Choroid plexus epithelial cell (primary cell): ENCODE measurements at regions not wholly inside any gene's neighbourhood (a gene's known extent, or its start where the extent isn't known, plus 50 kb on each side); places are given as distances from the start of the nearest gene placed in this dataset.

Experiments used
- DNase-seq: peaks from one replicate; pipeline ENCODE4 v3.0.0-alpha.2; 2010; ENCODE audit warnings: low read depth
- H3K4me3 ChIP-seq: 2 replicates; pipeline ENCODE4 v1.5.1; 2011; ENCODE audit warnings: low read depth, mild to moderate bottlenecking, control low read depth, low read length, moderate library complexity
- TF ChIP-seq, protein P1 (sequence below): conservative IDR thresholded peaks from 2 replicates; pipeline ENCODE4 v1.5.1; 2011; ENCODE audit warnings: low read depth, mild to moderate bottlenecking, control low read depth, inconsistent platforms, low read length, moderate library complexity

GRCh38 chr13:68628994-68629393 is 1398.9 kb upstream of the PCDH9 start:
- no peak for DNase-seq
- TF ChIP-seq, protein P1, sequence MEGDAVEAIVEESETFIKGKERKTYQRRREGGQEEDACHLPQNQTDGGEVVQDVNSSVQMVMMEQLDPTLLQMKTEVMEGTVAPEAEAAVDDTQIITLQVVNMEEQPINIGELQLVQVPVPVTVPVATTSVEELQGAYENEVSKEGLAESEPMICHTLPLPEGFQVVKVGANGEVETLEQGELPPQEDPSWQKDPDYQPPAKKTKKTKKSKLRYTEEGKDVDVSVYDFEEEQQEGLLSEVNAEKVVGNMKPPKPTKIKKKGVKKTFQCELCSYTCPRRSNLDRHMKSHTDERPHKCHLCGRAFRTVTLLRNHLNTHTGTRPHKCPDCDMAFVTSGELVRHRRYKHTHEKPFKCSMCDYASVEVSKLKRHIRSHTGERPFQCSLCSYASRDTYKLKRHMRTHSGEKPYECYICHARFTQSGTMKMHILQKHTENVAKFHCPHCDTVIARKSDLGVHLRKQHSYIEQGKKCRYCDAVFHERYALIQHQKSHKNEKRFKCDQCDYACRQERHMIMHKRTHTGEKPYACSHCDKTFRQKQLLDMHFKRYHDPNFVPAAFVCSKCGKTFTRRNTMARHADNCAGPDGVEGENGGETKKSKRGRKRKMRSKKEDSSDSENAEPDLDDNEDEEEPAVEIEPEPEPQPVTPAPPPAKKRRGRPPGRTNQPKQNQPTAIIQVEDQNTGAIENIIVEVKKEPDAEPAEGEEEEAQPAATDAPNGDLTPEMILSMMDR, result no peak
- no peak overlapping the region for H3K4me3 ChIP-seq

DNA sequence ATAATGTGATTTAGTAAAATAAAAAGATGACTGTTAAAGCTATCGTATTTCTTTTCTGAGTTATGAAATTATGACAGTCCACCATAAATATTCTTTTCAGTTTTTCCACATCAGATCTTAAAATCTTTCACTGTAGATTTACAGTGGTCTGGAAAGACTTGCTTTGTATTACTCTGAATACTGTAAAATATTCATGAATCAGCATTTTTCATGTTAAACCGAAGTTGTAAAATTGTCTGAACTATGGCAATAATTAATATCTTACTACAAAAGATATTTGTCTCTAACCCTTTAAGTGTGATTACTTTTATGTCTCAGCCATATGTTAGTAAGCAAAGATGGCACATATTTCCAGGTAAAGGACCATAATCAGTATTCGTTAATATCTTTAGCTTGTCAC is 1397.2 kb upstream of the PCDH9 start:
- DNase-seq, result no peak
- TF ChIP-seq, protein P1, result no peak
- no peak overlapping the region for H3K4me3 ChIP-seq

DNA sequence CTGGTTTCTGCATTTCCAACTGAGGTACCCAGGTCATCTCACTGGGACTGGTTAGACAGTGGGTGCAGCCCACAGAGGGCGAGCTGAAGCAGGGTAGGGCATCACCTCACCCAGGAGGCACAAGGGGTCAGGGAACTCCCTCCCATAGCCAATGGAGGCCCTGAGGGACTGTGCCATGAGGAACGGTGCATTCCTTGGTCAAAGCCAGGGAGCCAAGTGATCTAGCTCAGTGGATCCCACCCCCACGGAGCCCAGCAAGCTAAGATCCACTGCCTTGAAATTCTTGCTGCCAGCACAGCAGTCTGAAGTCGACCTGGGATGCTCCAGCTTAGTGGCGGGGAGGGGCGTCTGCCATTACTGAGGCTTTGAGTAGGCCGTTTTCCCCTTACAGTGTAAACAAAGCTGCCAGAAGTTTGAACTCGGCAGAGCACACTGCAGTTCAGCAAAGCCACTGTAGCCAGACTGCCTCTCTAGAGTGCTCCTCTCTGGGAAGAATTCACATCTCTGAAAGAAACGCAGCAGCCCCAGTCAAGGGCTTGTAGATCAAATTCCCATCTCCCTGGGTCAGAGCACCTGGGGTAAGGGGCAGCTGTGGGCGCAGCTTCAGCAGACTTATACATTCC is 1386.6 kb upstream of the PCDH9 start:
- TF ChIP-seq, protein P1, result no peak
- DNase-seq, result no peak
- no peak overlapping the region for H3K4me3 ChIP-seq

- TF ChIP-seq, protein P1, result no peak
- no peak overlapping the region for H3K4me3 ChIP-seq
- no peak for DNase-seq
These were observed 1379.5 kb upstream of the PCDH9 start for GRCh38 chr13:68609661-68610060.

DNA sequence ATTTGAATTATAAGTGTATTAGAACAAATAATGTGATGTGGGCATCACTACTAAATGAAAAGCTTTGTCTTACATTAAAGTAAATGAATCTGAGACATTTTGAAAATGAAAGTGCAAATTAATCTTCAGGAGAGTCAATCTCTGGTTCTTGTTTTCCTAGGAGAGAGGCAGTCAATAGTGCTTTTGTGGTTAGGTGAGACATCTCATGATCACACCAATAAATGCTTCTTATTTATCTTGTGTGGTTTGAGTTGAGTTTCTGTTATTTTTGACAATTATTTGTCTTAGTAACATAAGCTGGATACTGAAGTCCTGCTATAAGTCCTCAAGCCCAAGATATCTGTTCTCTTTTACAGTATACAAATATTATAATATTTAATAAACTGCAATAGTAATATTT is 1378.0 kb upstream of the PCDH9 start:
- no peak for DNase-seq
- TF ChIP-seq, protein P1, result no peak
- no peak overlapping the region for H3K4me3 ChIP-seq

GRCh38 chr13:68597641-68598040 is 1367.5 kb upstream of the PCDH9 start:
- DNase-seq, result no peak
- no peak overlapping the region for H3K4me3 ChIP-seq
- TF ChIP-seq, protein P1, result no peak

DNA sequence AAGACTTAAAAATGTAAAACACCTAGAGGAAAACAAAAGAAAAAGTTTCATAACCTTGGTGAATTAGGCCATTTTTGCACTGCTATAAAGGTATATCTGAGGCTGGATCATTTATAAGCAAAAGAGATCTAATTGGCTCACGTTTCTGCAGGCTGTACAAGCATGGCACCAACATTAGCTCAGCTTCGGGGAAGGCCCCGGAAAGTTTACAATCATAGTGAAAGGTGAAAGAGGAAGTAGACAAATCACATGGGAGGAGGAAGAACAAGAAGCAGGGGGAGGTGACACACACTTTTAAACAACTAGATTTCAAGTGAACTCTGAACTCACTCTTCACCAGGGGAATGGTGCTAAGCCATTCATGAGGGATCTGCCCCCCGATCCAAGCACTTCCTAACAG is 1358.5 kb upstream of the PCDH9 start:
- TF ChIP-seq, protein P1, result no peak
- DNase-seq, result no peak

More for the DNA sequence above, 1358.5 kb upstream of the PCDH9 start:
- no peak overlapping the region for H3K4me3 ChIP-seq
